SHP77 treated with DMSO at 0.1 percent for 48 hours (cell line): ENCODE measurements at regions not wholly inside any gene's neighbourhood (a gene's known extent, or its start where the extent isn't known, plus 50 kb on each side); places are given as distances from the start of the nearest gene placed in this dataset.

Experiments
- DNase-seq: peaks from one replicate; lab custom pipeline; 2025; lab: John Stamatoyannopoulos, UW

DNA sequence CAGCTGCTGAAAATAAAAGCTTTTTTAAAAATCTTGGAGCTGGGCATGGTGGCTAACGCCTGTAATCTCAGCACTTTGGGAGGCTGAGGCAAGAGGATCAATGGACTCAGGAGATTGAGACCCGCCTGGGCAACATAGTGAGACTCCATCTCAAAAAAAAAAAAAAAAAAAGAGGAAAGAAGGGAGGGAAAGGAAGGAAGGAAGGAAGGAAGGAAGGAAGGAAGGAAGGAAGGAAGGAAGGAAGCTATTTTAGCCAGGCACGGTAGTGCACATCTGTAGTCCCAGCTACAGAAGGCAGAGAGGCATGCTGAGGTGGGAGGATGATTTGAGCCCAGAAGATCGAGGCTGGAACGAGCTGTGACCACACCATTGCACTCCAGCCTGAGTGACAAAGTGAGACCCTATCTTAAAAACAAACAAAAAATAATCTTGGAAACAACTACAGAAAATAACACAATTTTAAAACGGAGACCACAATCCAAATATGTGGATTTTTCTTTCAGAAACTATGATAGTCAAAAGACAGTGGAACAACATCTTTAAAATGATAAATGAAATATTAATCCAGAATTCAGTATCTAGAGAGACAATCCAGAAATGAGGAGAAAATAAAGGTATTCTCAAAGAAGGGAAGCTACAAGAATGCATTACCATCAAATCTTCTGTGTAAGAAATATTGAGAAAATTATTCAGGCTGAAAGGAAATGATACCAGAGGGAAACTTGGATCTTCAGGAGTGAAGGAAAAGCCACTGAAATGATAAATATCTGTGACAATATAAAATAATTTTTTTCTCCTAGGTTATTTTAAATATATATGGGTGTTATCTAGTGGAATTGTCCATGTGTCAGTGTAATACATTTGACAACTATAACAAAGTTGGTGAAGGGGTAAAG lies 182.0 kb downstream of the GPX5 start:
- no peak for DNase-seq

DNA sequence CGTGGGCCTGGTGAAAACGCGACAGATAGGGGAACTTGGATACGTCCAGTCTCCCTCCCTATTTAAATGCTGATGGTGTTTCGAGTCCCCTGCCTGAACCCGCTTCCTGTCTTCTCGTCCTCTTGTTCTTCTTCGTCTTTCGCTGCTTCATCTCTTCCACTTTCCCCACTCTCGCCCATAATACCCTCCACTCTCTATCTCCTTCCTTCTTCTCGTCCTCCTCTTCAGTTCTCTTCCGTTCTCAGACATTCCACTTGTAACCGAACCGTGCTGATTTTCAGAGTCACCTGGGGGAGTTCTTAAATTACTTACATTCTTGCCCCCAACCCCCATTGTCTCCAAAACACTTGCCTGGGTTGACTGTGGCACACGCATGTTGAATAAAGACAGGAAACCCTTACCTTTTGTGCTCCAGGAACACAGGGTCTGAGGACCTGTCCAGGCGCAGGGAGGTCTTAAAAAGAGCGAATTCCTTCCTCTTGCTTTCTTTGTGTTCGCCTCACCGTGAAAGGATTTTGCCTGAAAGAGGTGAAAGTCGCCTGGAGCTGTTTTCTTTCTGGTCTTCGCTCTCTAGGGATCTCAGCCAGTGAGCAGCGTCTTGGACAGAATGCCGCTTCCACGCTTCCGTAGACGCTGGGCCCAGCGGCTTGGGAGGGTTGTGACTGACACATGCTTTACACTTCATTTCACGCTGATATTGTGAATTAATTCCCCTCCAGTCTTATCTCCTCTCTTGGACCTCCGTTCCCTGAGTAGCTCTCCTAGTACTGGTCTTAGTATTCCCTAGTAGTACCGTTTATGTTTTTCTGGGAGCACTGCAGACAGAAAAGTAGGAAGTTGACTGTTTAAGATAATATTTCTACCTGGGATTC lies 184.0 kb downstream of the GPX5 start:
- DNase-seq: no peak

DNA sequence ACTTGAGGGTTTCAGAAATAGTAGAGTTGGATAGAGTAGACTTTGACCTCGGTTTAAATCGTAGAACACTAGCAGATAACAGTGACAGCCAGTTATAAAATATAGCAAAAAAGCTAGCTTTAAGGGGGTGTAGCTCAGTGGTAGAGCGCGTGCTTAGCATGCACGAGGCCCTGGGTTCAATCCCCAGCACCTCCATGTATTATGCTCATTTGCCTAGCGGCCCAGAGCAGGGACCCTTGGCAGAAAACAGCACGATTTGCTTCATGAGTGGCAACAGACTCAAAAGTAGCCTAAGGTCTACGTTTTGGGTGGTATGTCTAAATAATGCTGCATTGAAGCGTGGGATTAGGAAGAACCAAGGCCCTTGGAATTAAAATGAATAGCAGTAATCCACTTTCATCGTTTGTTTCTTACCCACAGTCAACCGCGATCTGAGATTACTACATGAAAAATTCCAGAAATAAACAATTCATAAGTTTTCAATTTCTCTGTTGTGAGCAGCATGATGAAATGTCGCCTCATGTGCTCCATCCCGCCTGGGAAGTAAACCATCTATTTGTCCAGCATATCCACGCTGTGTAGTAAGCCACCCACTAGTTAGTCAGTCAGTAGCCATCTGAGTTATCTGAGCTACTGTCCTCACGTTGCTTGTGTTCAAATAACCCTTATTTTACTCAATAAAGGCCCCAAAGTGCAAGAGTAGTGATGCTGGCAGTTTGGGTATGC lies 184.9 kb downstream of the GPX5 start:
- no peak for DNase-seq

DNA sequence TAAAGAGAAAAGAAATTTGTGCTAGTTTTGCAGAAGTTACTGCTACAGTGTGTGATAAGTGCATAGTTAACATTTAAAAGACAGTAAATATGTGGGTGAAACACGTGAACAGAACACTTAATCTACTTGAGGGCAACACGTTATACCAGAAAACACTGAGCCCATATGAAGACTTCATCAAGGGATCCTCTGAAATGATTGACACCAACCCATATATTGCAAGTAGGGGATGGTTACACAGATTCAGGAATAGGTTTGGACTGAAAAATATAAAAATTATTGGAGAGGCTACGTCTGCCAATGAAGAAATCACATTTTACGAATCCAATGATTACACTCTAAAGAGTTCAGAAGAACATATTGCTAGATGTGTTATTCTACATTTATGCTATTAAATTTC lies 185.6 kb downstream of the GPX5 start:
- DNase-seq: no peak

DNA sequence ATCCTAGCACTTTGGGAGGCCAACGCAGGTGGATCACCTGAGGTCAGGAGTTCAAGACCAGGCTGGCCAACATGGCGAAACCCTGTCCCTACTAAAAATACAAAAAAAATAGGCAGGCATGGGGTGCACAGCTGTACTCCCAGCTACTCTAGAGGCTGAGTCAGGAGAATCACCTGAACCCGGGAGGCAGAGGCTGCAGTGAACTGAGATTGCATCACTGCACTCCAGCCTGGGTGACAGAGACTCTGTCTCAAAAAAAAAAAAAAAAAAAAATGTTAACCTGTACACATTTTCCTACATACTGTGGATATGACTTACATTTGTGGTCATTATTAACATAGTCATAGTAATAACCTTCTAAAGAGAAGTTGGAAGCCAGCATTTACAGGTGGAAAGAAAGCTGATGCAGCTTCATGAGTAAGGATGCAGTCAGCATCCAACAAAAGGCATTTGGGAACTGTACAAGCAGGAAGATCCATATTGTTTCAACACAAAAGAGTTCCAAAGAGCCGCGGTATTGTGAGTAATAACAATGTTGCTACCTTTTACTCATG lies 186.2 kb downstream of the GPX5 start:
- DNase-seq: no peak

DNA sequence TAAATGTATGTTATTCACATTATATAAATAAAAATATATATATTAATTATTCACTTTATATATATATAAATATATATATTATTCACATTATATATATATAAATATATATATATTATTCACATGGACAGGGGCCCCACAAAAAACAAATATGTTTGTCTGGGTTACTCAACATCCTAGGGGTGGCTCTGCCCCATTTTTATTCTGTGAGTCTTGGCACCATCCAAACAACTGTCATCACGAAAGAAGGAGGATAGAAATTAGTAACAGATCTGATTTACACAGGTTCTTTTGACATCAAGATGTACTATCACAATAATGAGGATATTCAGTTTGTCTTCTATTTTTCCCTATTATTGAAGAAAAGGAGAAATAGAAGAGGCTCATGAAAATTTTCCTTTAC lies 187.3 kb downstream of the GPX5 start:
- DNase-seq: no peak

DNA sequence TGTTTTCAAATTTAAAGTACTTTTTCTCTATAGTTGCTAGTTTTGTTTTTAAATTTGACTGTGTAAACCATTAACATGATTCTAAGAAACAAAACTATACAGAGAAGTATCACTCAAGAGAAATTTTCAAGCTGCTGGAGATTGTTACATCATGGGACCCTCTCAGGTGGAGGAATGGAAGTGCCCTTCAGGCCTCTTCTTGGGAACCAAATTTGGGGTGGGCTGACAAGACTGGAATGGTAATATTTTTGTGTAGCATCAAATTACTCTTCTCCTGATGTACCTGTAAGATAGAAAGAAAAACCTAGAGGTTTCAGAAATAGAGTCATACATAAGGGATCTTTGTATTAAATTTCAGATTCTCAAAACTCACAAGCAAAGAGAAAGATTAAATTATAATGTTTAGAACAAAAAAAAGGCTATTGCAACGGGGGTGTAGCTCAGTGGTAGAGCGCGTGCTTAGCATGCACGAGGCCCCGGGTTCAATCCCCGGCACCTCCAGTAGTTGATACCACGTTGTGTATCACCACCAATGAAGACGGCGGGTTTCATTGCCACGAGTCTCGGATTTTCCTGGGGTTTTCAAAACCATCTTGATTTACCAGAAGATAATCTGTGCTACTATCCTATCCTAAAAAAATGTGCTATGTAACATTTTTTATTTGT lies 193.7 kb downstream of the GPX5 start:
- no peak for DNase-seq

DNA sequence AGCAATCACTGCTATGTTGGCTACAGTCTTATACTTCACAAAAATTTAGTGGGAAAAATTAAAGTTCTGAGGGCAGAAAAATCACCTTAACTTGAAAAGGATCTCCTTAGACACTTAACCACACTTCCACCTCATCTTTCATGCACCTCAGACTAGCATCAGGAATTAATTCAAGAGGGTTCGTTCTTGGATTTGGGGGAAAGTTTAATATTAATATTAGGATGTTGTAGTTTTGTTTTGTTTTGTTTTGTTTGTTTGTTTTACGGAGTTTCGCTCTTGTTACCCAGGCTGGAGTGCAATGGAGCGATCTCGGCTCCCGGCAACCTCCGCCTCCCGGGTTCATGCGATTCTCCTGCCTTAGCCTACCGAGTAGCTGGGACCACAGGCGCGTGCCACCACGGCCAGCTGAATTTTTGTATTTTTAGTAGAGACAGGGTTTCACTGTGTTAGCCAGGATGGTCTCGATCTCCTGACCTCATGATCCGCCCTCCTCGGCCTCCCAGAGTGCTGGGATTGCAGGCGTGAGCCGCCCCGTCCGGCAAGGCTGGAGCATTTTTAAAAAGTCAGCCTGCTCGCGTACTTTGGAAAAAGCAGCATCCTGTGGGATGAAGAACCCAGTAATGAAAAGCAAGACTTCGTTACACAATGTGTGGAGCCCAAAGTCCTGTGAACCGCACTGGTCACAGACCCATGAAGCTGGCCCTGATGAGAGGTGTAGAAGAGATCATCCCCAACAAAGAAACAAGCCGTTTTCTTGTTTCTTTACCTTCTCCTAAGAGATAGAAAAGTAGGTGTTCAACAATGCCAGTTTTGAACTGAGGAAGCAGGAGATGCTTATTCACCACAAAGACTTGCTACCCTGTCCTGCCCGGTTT lies 194.9 kb downstream of the GPX5 start:
- no peak for DNase-seq

DNA sequence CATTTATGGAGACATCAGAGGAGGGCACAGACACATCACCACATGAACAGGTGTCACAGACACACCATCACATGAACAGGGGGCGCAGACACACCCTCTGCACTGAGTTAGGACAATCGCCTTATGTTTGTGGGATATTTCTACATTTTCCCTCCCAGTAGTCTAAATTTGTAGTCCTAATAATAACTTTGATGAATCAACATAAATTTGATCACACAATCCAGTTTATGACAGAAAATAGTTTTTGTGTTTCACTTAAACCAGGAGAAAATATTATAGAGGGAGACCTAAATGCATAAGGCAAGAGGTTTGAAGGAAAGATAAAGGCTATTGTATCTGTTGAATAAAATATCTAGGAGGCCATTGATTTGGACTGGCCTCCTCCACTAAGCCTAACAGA lies 195.7 kb downstream of the GPX5 start:
- no peak for DNase-seq

DNA sequence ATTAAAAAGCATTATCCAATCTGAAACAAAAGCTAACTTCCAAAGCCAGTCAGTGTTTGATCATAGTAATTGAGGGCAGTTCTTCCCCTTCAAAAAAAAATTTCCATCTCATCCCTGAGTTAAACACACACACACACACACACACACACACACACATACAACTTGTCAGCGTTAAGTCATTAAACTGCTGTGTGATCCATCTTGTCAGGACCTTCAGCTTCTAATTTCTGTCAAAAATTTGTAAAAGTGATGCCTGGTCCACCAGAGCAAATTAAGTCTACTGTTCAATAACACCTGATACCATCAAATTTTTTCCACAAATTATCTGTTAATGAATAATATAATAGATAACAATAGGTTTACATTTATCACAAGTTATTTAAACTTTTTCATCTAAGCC lies 198.7 kb downstream of the GPX5 start:
- no peak for DNase-seq

DNA sequence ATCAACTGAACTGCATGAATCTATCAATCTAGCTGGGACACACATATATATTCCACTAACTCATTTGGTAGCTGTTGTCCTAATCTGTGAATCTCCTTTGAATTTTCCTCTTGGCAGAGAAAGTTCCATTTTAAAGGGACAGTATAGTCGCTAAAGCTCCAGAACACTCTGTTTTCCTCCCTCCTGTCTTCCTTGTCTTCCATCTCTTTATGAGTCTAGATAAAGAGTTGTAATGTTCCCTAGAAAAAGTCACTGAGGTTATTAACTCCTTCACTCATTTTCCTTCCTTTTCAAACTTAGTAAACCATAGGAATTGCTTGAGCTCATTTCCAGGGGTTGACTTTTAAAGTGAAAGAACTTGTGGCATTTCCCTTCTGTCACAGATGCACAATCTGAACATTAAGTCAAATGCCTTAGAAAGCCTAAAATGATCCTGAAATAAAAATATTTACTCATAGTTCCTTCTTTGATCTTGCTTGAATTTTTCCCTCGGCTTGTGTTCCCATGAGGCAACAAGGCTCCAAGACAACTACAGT lies 198.4 kb downstream of the TRIM27 start:
- DNase-seq: no peak

DNA sequence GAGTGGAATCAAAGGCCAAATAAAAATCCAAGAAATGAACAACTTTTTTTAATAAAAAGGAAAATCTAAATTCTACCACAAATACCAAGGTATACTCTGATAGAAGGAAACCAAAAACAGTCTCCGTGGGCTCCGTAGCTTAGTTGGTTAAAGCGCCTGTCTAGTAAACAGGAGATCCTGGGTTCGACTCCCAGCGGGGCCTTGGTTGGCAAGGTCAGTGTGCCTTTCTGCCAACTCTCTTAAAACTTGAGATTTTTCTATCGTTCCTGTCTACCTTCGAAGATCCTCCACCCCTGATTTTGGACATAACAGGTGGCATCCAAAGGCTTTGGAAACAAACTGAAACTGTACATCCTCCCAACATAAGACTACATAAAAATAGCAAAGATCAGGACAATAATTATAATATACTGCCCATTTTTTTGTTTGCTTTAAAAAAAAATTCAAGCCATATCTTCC lies 197.9 kb downstream of the TRIM27 start:
- no peak for DNase-seq

DNA sequence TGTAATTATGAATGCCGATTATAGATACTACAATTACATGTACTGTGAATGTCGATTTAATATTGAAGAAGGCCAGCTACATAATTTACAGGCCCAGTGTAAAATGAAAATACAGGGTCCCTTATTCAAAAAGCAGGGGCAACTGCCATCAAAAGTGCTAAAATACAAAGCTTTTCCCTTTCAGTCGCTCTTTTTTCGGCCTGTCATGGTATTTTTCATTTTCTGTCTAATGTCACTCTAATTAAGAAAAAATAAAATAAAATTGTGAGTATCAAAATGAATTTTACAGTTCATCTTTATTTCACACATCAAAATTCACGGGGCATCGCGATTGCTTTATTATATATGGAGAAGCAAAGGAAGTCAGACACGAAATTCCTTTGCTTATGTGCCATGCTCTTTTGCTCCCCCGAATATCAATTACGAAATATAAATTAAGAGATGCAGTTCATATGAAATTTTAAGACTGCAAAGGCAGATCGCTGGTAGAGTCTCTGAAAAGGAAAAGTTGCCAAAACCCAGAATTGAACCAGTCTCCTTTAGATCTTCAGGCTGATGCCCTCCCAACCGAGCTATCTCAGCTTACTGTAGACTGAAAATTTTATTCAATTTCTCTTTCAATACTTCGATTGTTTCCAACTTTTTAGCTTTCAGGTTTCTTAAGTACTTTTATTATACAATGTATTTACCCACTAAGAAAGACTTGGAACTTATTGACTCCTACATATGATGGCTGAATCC lies 197.0 kb downstream of the TRIM27 start:
- no peak for DNase-seq

DNA sequence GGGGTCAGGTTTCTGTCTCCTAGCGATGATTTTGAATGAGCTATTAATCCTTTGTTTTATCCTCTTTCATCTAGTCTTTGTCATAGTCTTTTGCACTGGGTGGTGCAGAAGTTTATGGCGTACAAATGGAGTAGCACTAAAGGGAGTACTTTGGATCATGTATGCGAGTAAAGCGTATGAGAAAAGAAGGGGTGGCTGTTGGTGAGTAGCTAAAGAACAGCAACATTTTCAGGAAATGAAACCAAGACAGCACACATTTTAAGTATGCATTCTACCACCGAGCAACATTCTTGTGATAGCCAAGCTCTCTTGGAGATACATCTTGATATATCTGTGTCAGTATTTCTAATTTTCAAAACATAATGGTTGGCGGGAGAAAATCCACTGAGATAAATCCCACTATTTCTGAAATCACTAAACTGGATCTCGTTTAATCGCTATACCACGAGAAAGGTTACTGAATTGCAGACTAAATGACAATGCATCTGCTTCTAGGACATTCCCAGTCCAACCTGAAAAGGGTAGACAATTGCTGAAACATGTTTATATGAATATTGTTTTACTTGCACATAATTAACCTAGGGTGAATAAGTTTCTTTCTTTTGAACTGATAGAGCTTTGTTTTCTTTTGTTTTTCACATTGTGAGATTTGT lies 196.1 kb downstream of the TRIM27 start:
- no peak for DNase-seq

DNA sequence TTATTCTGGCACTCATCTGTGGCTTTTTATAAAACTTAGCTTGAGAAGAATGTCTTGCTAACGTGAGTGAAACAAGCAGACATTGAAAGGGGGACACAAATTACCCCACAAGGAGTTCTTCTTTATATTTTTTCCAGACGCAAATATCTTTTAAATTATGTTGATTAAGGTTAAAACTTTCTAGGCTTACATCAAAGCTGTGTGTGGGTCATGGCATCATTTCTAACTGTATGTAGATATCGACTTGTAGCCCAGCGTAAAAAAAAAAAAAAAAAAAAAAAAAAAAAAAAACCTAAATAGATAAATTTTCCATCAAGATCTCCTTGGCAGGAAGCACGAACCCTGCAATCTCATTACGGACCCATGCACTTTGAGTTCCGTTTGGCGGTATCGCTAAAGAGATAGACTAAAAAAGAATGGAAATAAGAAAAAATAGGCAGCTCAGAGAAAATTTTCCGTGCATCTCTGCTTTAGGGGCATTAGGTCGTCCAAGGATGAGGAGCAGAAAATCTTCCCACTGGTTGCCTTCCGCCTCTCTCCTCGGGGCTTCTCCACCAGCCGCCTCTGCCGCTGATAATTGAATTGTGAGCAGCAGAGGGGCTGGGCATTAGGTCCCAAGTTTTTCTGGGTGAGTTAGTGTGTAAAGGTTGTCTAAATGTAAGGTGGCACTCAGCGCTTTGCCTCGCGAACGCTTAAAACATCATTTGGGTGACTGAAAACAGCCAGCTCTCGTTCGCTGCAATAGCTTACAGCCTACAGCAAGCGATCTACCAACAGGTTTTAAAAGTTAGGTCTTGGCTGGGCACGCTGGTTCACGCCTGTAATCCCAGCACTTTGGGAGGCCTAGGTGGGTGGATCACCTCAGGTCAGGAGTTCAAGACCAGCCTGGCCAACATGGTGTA lies 194.0 kb downstream of the TRIM27 start:
- DNase-seq: no peak

DNA sequence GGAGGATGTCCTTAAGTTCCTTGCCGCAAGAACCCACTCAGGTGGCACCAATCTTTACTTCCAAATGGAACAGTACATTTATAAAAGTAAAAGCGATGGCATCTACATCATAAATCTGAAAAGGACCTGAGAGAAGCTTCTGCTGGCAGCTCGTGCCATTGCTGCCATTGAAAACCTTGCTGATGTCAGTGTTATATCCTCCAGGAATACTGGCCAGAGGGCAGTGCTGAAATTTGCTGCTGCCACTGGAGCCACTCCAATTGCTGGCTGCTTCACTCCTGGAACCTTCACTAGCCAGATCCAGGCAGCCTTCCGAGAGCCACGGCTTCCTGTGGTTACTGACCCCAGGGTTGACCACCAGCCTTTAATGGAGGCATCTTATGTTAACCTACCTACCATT lies 191.7 kb downstream of the TRIM27 start:
- no peak for DNase-seq

DNA sequence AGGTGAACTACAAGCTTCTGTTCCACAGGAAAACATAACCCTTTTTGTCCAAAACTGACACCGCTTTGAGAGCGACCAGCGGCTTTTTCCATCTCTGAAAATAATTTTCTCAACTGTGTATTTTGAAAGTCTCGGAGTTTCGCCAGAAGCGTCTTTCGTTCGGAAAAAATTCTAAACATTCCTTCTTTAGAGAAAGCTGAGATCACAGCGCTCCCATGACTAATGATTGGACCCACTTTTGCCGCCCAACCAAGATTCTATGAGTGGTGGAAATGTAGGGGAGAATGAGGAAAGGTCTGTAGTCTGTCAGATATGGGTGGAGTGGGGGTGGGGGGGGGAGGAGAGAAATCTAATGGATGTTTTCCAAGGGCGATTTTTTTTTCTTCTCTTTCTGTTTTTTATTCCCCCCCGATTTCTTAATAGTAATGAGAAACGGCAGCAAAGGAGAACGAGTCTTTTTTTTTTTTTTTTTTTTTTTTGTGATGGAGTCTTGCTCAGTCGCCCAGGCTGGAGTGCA lies 189.3 kb downstream of the TRIM27 start:
- DNase-seq: no peak

DNA sequence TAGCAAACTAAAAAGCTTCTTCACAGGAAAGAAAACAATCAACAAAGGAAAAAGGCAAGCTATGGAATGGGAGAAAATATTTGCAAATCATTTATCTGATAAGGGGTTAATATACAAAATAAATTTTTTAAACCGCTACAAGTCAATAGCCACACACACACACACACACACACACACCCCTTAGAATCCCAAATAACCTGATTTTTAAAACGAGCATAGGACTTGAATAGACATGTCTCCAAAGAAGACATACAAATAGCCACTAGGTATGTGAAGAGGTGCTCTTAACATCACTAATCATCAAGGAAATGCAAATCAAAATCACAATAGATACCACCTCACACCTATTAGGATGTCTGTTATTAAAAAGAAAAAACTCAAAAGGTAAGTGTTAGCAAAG lies 187.7 kb downstream of the TRIM27 start:
- DNase-seq: no peak
